ENCODE measurements at regions not wholly inside any gene's neighbourhood (a gene's known extent, or its start where the extent isn't known, plus 50 kb on each side); places are given as distances from the start of the nearest gene placed in this dataset.

DNA sequence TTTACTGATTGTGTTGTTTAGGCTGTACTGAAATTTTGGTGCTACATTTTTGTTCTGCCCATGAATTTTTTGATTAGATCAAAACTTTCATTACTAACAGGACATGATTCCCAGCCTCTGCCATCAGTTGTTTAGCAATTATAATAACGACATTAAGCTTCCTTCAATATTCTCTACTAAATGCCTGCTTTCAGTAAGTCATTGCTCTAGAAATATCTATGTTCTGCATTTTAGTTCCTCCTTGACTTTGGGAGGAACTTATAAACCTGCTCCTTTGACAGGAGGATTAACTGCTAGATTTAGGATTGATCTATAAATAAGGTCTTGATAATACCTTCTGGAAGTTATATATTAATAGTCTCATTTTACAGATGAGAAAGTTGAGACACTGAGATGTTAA, 269.1 kb downstream of the RAP2B start:
- Histone ChIP-seq H3K9ac (ENCODE audit: low read depth, low read length, poor library complexity, severe bottlenecking) (no peak overlapping the region), H3K79me2 (ENCODE audit: insufficient read depth, low read length) (no peaks in the 10 kb centered on the region), H4K20me1 (ENCODE audit: insufficient read depth, low read length, poor library complexity, severe bottlenecking) (no peaks in the 10 kb centered on the region), H3F3A (ENCODE audit: low read depth) (no peaks in the 10 kb centered on the region), H3K9me2 (replicated peaks; ENCODE audit: low read depth, low read length) (no peaks in the 10 kb centered on the region), H2AFZ (ENCODE audit: low read length) (no peak overlapping the region), H3K27me3 (ENCODE audit: insufficient read depth, low read length, poor library complexity, severe bottlenecking) (no peaks in the 10 kb centered on the region), H3K36me3 (ENCODE audit: insufficient read depth, low read length) (no peaks in the 10 kb centered on the region), H3K9me3 (ENCODE audit: insufficient read depth, low read depth, low read length) (no peaks in the 10 kb centered on the region), H3K4me3 (ENCODE audit: low read length, poor library complexity, severe bottlenecking) (no peak overlapping the region), H3K4me1 (ENCODE audit: insufficient read depth, low read length, poor library complexity, severe bottlenecking) (no peaks in the 10 kb centered on the region), H3K4me2 (ENCODE audit: low read depth, low read length, poor library complexity, severe bottlenecking) (no peak overlapping the region)
- TF ChIP-seq, protein P1, sequence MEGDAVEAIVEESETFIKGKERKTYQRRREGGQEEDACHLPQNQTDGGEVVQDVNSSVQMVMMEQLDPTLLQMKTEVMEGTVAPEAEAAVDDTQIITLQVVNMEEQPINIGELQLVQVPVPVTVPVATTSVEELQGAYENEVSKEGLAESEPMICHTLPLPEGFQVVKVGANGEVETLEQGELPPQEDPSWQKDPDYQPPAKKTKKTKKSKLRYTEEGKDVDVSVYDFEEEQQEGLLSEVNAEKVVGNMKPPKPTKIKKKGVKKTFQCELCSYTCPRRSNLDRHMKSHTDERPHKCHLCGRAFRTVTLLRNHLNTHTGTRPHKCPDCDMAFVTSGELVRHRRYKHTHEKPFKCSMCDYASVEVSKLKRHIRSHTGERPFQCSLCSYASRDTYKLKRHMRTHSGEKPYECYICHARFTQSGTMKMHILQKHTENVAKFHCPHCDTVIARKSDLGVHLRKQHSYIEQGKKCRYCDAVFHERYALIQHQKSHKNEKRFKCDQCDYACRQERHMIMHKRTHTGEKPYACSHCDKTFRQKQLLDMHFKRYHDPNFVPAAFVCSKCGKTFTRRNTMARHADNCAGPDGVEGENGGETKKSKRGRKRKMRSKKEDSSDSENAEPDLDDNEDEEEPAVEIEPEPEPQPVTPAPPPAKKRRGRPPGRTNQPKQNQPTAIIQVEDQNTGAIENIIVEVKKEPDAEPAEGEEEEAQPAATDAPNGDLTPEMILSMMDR (conservative IDR thresholded peaks at IDR 0.05; ENCODE audit: low read length) = no peak
- TF ChIP-seq EZH2phosphoT487 (IDR thresholded peaks at IDR 0.05; ENCODE audit: borderline replicate concordance) = no peak

DNA sequence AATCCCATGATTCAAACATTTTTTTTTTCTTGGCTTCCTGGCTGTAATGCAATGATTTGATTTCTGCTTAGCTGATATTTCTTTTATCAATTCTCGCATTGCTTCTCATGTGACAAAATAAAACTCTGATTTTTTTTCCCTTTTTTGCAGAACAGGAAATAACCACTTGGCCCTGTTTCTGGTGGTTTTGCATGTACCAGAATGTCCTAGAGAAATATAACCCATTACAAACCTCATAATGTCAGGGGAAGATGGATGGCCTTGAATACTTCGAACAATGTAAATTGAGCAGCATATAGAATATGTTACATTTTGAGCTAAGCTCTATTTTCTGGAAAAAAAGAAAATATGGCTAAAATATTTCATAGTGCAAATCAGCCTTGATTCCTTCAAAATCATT, 275.6 kb downstream of the RAP2B start:
- no peaks in the 10 kb centered on the region for H3K79me2 ChIP-seq (ENCODE audit: insufficient read depth, low read length)
- no peaks in the 10 kb centered on the region for H3K27me3 ChIP-seq (ENCODE audit: insufficient read depth, low read length, poor library complexity, severe bottlenecking)
- no peak for TF ChIP-seq EZH2phosphoT487 (IDR thresholded peaks at IDR 0.05; ENCODE audit: borderline replicate concordance)
- TF ChIP-seq, protein P1 (conservative IDR thresholded peaks at IDR 0.05; ENCODE audit: low read length) = no peak
- H3K9me2 ChIP-seq (replicated peaks; ENCODE audit: low read depth, low read length) = no peaks in the 10 kb centered on the region
- no peak overlapping the region for H3K4me3 ChIP-seq (ENCODE audit: low read length, poor library complexity, severe bottlenecking)
- H3K4me2 ChIP-seq (ENCODE audit: low read depth, low read length, poor library complexity, severe bottlenecking) = no peak overlapping the region
- no peak overlapping the region for H3K9ac ChIP-seq (ENCODE audit: low read depth, low read length, poor library complexity, severe bottlenecking)
- no peaks in the 10 kb centered on the region for H3K36me3 ChIP-seq (ENCODE audit: insufficient read depth, low read length)
- H3F3A ChIP-seq (ENCODE audit: low read depth) = no peaks in the 10 kb centered on the region
- H3K9me3 ChIP-seq (ENCODE audit: insufficient read depth, low read depth, low read length) = no peaks in the 10 kb centered on the region
- H3K4me1 ChIP-seq (ENCODE audit: insufficient read depth, low read length, poor library complexity, severe bottlenecking) = peaks cover 7% of the 10 kb centered on the region
- H4K20me1 ChIP-seq (ENCODE audit: insufficient read depth, low read length, poor library complexity, severe bottlenecking) = no peaks in the 10 kb centered on the region
- no peak overlapping the region for H2AFZ ChIP-seq (ENCODE audit: low read length)

DNA sequence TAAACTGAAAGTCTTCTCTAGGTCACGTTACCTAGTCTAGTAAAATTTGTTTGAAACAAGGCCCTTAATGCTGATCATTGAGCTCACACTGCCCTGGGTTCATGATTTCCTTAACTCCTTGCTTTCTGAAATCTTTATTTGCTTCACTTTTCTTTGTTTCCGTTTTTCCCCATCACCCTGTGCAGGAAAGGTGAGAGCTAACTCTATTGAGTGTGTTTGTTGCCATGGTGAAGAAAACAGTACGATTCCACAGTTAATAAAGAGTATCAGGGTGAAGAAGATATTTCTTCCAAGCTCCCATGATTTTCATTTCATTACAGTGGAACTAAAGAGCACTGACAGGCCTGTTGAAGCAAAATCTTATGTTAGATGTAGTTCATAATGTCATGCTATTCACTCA, 276.2 kb downstream of the RAP2B start:
- Histone ChIP-seq H3F3A (ENCODE audit: low read depth) (no peaks in the 10 kb centered on the region), H3K27me3 (ENCODE audit: insufficient read depth, low read length, poor library complexity, severe bottlenecking) (no peaks in the 10 kb centered on the region), H3K79me2 (ENCODE audit: insufficient read depth, low read length) (no peaks in the 10 kb centered on the region), H3K36me3 (ENCODE audit: insufficient read depth, low read length) (no peaks in the 10 kb centered on the region), H3K9ac (ENCODE audit: low read depth, low read length, poor library complexity, severe bottlenecking) (no peak overlapping the region), H3K4me2 (ENCODE audit: low read depth, low read length, poor library complexity, severe bottlenecking) (no peak overlapping the region), H3K4me3 (ENCODE audit: low read length, poor library complexity, severe bottlenecking) (no peak overlapping the region), H3K9me3 (ENCODE audit: insufficient read depth, low read depth, low read length) (no peaks in the 10 kb centered on the region), H3K4me1 (ENCODE audit: insufficient read depth, low read length, poor library complexity, severe bottlenecking) (peaks cover 7% of the 10 kb centered on the region), H2AFZ (ENCODE audit: low read length) (no peak overlapping the region), H4K20me1 (ENCODE audit: insufficient read depth, low read length, poor library complexity, severe bottlenecking) (no peaks in the 10 kb centered on the region), H3K9me2 (replicated peaks; ENCODE audit: low read depth, low read length) (no peaks in the 10 kb centered on the region)
- TF ChIP-seq, protein P1 (conservative IDR thresholded peaks at IDR 0.05; ENCODE audit: low read length) = no peak
- TF ChIP-seq EZH2phosphoT487 (IDR thresholded peaks at IDR 0.05; ENCODE audit: borderline replicate concordance) = no peak
